ENCODE measurements at regions not wholly inside any gene's neighbourhood (a gene's known extent, or its start where the extent isn't known, plus 50 kb on each side); places are given as distances from the start of the nearest gene placed in this dataset.

DNA sequence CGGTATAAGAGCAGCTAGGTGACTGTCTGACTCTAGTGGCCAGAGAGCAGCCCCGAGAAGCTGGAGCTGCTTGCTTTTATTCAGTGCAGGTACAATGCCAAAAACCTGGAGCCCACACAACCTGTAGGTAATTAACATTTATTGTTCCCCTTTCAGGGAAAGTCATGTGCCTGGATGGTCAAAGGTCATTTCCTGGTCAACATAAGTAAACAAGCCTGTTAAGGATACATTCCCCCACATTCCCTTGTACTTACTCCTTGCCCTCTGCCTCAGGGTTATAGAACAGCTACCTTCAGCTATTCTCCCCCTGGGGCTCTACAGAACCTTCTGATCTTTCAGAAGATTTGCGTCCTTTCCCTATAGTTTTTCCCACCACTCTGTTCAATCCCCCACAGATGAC is 253.4 kb downstream of the TMA16 start (continued):
- TF ChIP-seq AR (CRISPR knock-in tag; IDR thresholded peaks at IDR 0.05) (no peak), ATF1 (CRISPR knock-in tag; IDR thresholded peaks at IDR 0.05) (no peak), OVOL2 (CRISPR knock-in tag; IDR thresholded peaks at IDR 0.05; ENCODE audit: borderline replicate concordance) (no peak), FOXK1 (CRISPR knock-in tag; IDR thresholded peaks at IDR 0.05) (no peak), RELA (CRISPR knock-in tag; IDR thresholded peaks at IDR 0.05; ENCODE audit: borderline replicate concordance) (no peak), MAX (CRISPR knock-in tag; IDR thresholded peaks at IDR 0.05) (no peak), CREB1 (CRISPR knock-in tag; IDR thresholded peaks at IDR 0.05) (no peak), FOXJ3 (CRISPR knock-in tag; IDR thresholded peaks at IDR 0.05; ENCODE audit: borderline replicate concordance) (no peak)
- TF ChIP-seq, protein P1, sequence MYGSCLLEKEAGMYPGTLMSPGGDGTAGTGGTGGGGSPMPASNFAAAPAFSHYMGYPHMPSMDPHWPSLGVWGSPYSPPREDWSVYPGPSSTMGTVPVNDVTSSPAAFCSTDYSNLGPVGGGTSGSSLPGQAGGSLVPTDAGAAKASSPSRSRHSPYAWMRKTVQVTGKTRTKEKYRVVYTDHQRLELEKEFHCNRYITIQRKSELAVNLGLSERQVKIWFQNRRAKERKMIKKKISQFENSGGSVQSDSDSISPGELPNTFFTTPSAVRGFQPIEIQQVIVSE (CRISPR knock-in tag; IDR thresholded peaks at IDR 0.05; ENCODE audit: borderline replicate concordance): no peak
- TF ChIP-seq, protein P2, sequence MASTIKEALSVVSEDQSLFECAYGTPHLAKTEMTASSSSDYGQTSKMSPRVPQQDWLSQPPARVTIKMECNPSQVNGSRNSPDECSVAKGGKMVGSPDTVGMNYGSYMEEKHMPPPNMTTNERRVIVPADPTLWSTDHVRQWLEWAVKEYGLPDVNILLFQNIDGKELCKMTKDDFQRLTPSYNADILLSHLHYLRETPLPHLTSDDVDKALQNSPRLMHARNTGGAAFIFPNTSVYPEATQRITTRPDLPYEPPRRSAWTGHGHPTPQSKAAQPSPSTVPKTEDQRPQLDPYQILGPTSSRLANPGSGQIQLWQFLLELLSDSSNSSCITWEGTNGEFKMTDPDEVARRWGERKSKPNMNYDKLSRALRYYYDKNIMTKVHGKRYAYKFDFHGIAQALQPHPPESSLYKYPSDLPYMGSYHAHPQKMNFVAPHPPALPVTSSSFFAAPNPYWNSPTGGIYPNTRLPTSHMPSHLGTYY (CRISPR knock-in tag; IDR thresholded peaks at IDR 0.05): no peak
- TF ChIP-seq, protein P3, sequence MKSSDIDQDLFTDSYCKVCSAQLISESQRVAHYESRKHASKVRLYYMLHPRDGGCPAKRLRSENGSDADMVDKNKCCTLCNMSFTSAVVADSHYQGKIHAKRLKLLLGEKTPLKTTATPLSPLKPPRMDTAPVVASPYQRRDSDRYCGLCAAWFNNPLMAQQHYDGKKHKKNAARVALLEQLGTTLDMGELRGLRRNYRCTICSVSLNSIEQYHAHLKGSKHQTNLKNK (CRISPR knock-in tag; IDR thresholded peaks at IDR 0.05): no peak
- TF ChIP-seq, protein P4, sequence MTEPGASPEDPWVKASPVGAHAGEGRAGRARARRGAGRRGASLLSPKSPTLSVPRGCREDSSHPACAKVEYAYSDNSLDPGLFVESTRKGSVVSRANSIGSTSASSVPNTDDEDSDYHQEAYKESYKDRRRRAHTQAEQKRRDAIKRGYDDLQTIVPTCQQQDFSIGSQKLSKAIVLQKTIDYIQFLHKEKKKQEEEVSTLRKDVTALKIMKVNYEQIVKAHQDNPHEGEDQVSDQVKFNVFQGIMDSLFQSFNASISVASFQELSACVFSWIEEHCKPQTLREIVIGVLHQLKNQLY (CRISPR knock-in tag; IDR thresholded peaks at IDR 0.05): no peak

- CTCF ChIA-PET: no interaction called here
- DNase-seq (ENCODE audit: low spot score) (no peak), ATAC-seq (peak; percentile 46; the same call in 1 of the 2 replicates)
- peaks cover 31% of the 10 kb centered on the region for H3K9me3 Mint-ChIP-seq
- H3K4me3 Mint-ChIP-seq: no peak overlapping the region
- no peak overlapping the region for H3K27ac Mint-ChIP-seq
- POLR2A ChIA-PET: no interaction called here
- peaks cover 20% of the 10 kb centered on the region for H3K36me3 Mint-ChIP-seq
- no peaks in the 10 kb centered on the region for H3K4me1 Mint-ChIP-seq
- H3K27me3 Mint-ChIP-seq (ENCODE audit: low read depth): no peaks in the 10 kb centered on the region
- TF ChIP-seq ARID4B (CRISPR knock-in tag; IDR thresholded peaks at IDR 0.05; ENCODE audit: borderline replicate concordance): no peak
- no peak for TF ChIP-seq NFATC4 (CRISPR knock-in tag; IDR thresholded peaks at IDR 0.05)
- TF ChIP-seq, protein P1 (CRISPR knock-in tag; IDR thresholded peaks at IDR 0.05; ENCODE audit: borderline replicate concordance): no peak
- no peak for TF ChIP-seq IRF1 (CRISPR knock-in tag; IDR thresholded peaks at IDR 0.05)
- no peak for TF ChIP-seq KAT7 (CRISPR knock-in tag; IDR thresholded peaks at IDR 0.05; ENCODE audit: borderline replicate concordance)
- TF ChIP-seq JAZF1 (CRISPR knock-in tag; IDR thresholded peaks at IDR 0.05): no peak
- TF ChIP-seq NR3C1 (CRISPR knock-in tag; conservative IDR thresholded peaks at IDR 0.05; ENCODE audit: low read depth): no peak
- TF ChIP-seq CREM (CRISPR knock-in tag; IDR thresholded peaks at IDR 0.05): no peak
- no peak for TF ChIP-seq CTCF (IDR thresholded peaks at IDR 0.05)
Observed at GRCh38 chr4:163748449-163748848, 254.0 kb downstream of the TMA16 start.

Measured in WTC11 (cell line).